H9 (cell line): ENCODE measurements at regions not wholly inside any gene's neighbourhood (a gene's known extent, or its start where the extent isn't known, plus 50 kb on each side); places are given as distances from the start of the nearest gene placed in this dataset.
"Not testable (repeated sequence)": the region's sequence is repeated elsewhere in the genome, so short reads cannot be mapped to it uniquely, and the experiment has no call there.

Source experiments
- DNase-seq: peaks from one replicate; pipeline ENCODE4 v3.0.0-alpha.2; 2017
- H2AFZ ChIP-seq: one replicate; pipeline ENCODE4 v1.6.1; 2013; ENCODE audit warnings: mild to moderate bottlenecking, low read length, control low read depth, moderate library complexity
- H2AK5ac ChIP-seq: 2 replicates; pipeline ENCODE4 v1.6.1; 2013; ENCODE audit warnings: low read length, control low read depth, mixed read lengths; ENCODE audit not compliant: insufficient read length
- H2BK120ac ChIP-seq: one replicate; pipeline ENCODE4 v1.6.1; 2013; ENCODE audit warnings: low read depth, mild to moderate bottlenecking, low read length, control low read depth, inconsistent platforms; ENCODE audit not compliant: poor library complexity, severe bottlenecking
- H2BK12ac ChIP-seq: 2 replicates; pipeline ENCODE4 v1.6.1; 2013; ENCODE audit warnings: low read length, control low read depth, mixed read lengths, low read depth; ENCODE audit not compliant: insufficient read length
- H2BK15ac ChIP-seq: 2 replicates; pipeline ENCODE4 v1.6.1; 2013; ENCODE audit warnings: low read depth, low read length, control low read depth
- H2BK20ac ChIP-seq: one replicate; pipeline ENCODE4 v1.6.1; 2013; ENCODE audit warnings: low read depth, mild to moderate bottlenecking, low read length, control low read depth, inconsistent platforms; ENCODE audit not compliant: poor library complexity, severe bottlenecking
- H2BK5ac ChIP-seq: 2 replicates; pipeline ENCODE4 v1.6.1; 2013; ENCODE audit warnings: low read length, control low read depth, mixed read lengths; ENCODE audit not compliant: insufficient read length
- H3K14ac ChIP-seq: 2 replicates; pipeline ENCODE4 v1.6.1; 2013; ENCODE audit warnings: low read length, control low read depth; ENCODE audit not compliant: insufficient read depth
- H3K18ac ChIP-seq: 2 replicates; pipeline ENCODE4 v1.6.1; 2013; ENCODE audit warnings: low read depth, mild to moderate bottlenecking, mixed read lengths, low read length, control low read depth; ENCODE audit not compliant: insufficient read length
- H3K23ac ChIP-seq: 2 replicates; pipeline ENCODE4 v1.6.1; 2013; ENCODE audit warnings: low read length, control low read depth, mixed read lengths, low read depth; ENCODE audit not compliant: insufficient read length
- H3K23me2 ChIP-seq: 2 replicates; pipeline ENCODE4 v1.6.1; 2013; ENCODE audit warnings: low read depth, mild to moderate bottlenecking, mixed read lengths, low read length, control low read depth; ENCODE audit not compliant: insufficient read length, poor library complexity, severe bottlenecking
- H3K27ac ChIP-seq: 2 replicates; pipeline ENCODE4 v1.5.1; 2013; ENCODE audit warnings: low read length, control low read depth, mixed read lengths, low read depth; ENCODE audit not compliant: insufficient read length
- H3K27me3 ChIP-seq: 2 replicates; pipeline ENCODE4 v1.6.1; 2013; ENCODE audit warnings: low read length, control low read depth, inconsistent platforms; ENCODE audit not compliant: insufficient read depth
- H3K4ac ChIP-seq: 2 replicates; pipeline ENCODE4 v1.6.1; 2013; ENCODE audit warnings: low read depth, mild to moderate bottlenecking, control low read depth, inconsistent platforms, low read length, moderate library complexity
- H3K4me1 ChIP-seq: 2 replicates; pipeline ENCODE4 v1.6.1; 2013; ENCODE audit warnings: low read length, control low read depth, inconsistent platforms; ENCODE audit not compliant: insufficient read depth
- H3K4me2 ChIP-seq: 2 replicates; pipeline ENCODE4 v1.6.1; 2013; ENCODE audit warnings: low read length, control low read depth, mixed read lengths; ENCODE audit not compliant: insufficient read length, insufficient read depth
- H3K56ac ChIP-seq: 2 replicates; pipeline ENCODE4 v1.6.1; 2013; ENCODE audit warnings: low read depth, mild to moderate bottlenecking, mixed read lengths, low read length, control low read depth; ENCODE audit not compliant: insufficient read length
- H3K79me1 ChIP-seq: 2 replicates; pipeline ENCODE4 v1.6.1; 2013; ENCODE audit warnings: low read depth, mild to moderate bottlenecking, moderate library complexity, low read length, control low read depth, inconsistent platforms; ENCODE audit not compliant: insufficient read depth, poor library complexity, severe bottlenecking
- H3K79me2 ChIP-seq: 2 replicates; pipeline ENCODE4 v1.6.1; 2013; ENCODE audit warnings: low read length, control low read depth, inconsistent platforms; ENCODE audit not compliant: insufficient read depth
- H3K9ac ChIP-seq: 2 replicates; pipeline ENCODE4 v1.6.1; 2013; ENCODE audit warnings: low read length, control low read depth, mixed read lengths; ENCODE audit not compliant: insufficient read length; ENCODE audit errors: extremely low read depth
- H3K9me3 ChIP-seq: one replicate; pipeline ENCODE4 v1.6.1; 2013; ENCODE audit warnings: low read depth, low read length, inconsistent platforms; ENCODE audit not compliant: control insufficient read depth
- H3T11ph ChIP-seq: one replicate; pipeline ENCODE4 v1.6.1; 2013; ENCODE audit warnings: mild to moderate bottlenecking, low read length, control low read depth, inconsistent platforms
- H4K20me1 ChIP-seq: one replicate; pipeline ENCODE4 v1.6.1; 2013; ENCODE audit not compliant: control insufficient read depth, insufficient read length, insufficient read depth
- H4K5ac ChIP-seq: 2 replicates; pipeline ENCODE4 v1.6.1; 2013; ENCODE audit warnings: low read depth, mild to moderate bottlenecking, mixed read lengths, low read length, control low read depth; ENCODE audit not compliant: insufficient read length
- H4K8ac ChIP-seq: replicated peaks from 2 replicates; pipeline ENCODE4 v1.6.1; 2013; ENCODE audit warnings: low read length, control low read depth, mixed read lengths, low read depth; ENCODE audit not compliant: insufficient read length
- H4K91ac ChIP-seq: 2 replicates; pipeline ENCODE4 v1.6.1; 2013; ENCODE audit warnings: low read depth, mild to moderate bottlenecking, moderate library complexity, mixed read lengths, low read length, control low read depth; ENCODE audit not compliant: insufficient read length
- H3K27ac Mint-ChIP-seq, 3 experiments: 2 replicates in 2 of 3; 3 replicates in 1 of 3; pipeline ENCODE4 v1.8.0; 2020 to 2021; ENCODE audit warnings: mixed read lengths in 3 of 3, mild to moderate bottlenecking in 1 of 3, moderate library complexity in 1 of 3
- H3K27me3 Mint-ChIP-seq: 2 replicates; pipeline ENCODE4 v1.8.0; 2021; ENCODE audit warnings: low read depth, mild to moderate bottlenecking, moderate library complexity, mixed read lengths
- H3K36me3 Mint-ChIP-seq, 3 experiments: 2 replicates in 2 of 3; 3 replicates in 1 of 3; pipeline ENCODE4 v1.8.0; 2020 to 2021; ENCODE audit warnings: low read depth in 3 of 3, mixed read lengths in 3 of 3; ENCODE audit not compliant: insufficient read depth in 1 of 3
- H3K4me1 Mint-ChIP-seq, 2 experiments: 2 replicates each; pipeline ENCODE4 v1.8.0; 2020; ENCODE audit warnings: mixed read lengths in 2 of 2
- H3K4me3 Mint-ChIP-seq, 2 experiments: 2 replicates in 1 of 2; 3 replicates in 1 of 2; pipeline ENCODE4 v1.8.0; 2020 to 2021; ENCODE audit warnings: mild to moderate bottlenecking in 2 of 2, mixed read lengths in 2 of 2, moderate library complexity in 1 of 2
- H3K9me3 Mint-ChIP-seq, 2 experiments: 2 replicates in 1 of 2; 3 replicates in 1 of 2; pipeline ENCODE4 v1.8.0; 2020; ENCODE audit warnings: mild to moderate bottlenecking in 2 of 2, mixed read lengths in 2 of 2, moderate library complexity in 1 of 2
- WGBS: extraction: QIAGEN DNeasy Blood & Tissue Kit; methylation state at CpG from one replicate; pipeline ENCODE4 v1.1.7; 2013; ENCODE audit warnings: missing lambda C conversion rate, low lambda C conversion rate, mixed read lengths; ENCODE audit not compliant: insufficient read length; ENCODE audit errors: extremely low coverage; 5-methylcytosine and 5-hydroxymethylcytosine counted together
- TF ChIP-seq, protein P1 (sequence below): fragments of 200-600 bp; sonication (generic); conservative IDR thresholded peaks from 3 replicates; pipeline ENCODE4 v1.8.0; 2021; ENCODE audit warnings: antibody characterized with exemption, mild to moderate bottlenecking

GRCh38 chr3:193033226-193033780 is 115.6 kb upstream of the MB21D2 start:
- Histone ChIP-seq H2BK5ac (no peak overlapping the region), H3K9me3 (no peaks in the 10 kb centered on the region), H3K56ac (no peak overlapping the region), H3K79me1 (no peaks in the 10 kb centered on the region), H4K8ac (no peak overlapping the region), H3K4me1 (no peaks in the 10 kb centered on the region), H3K27ac (no peak overlapping the region), H3K14ac (no peak overlapping the region), H3K23me2 (no peaks in the 10 kb centered on the region), H2AFZ (no peak overlapping the region), H2BK20ac (no peak overlapping the region), H3K4ac (no peak overlapping the region), H3K23ac (no peak overlapping the region), H3T11ph (no peak overlapping the region), H3K4me2 (no peak overlapping the region), H2BK12ac (no peak overlapping the region), H2BK120ac (no peak overlapping the region), H4K91ac (no peak overlapping the region), H4K5ac (no peak overlapping the region), H3K27me3 (no peaks in the 10 kb centered on the region), H3K79me2 (no peaks in the 10 kb centered on the region), H2BK15ac (no peak overlapping the region), H3K18ac (no peak overlapping the region), H2AK5ac (no peak overlapping the region), H4K20me1 (no peaks in the 10 kb centered on the region), H3K9ac (no peak overlapping the region)
- Mint-ChIP-seq H3K36me3 (no peaks in the 10 kb centered on the region), H3K4me3 (no peak overlapping the region), H3K27me3 (no peaks in the 10 kb centered on the region), H3K27ac (no peak overlapping the region), H3K9me3 (peaks cover 0 to 3% of the 10 kb centered on the region in 2 experiments; a peak in 2 of 5 replicates), H3K4me1 (peaks cover 0 to 7% of the 10 kb centered on the region in 2 experiments; a peak in 2 of 4 replicates)
- no peak for DNase-seq
- no CpG with 5 or more reads among the region's 7 CpGs for whole genome bisulfite sequencing
- TF ChIP-seq, protein P1, sequence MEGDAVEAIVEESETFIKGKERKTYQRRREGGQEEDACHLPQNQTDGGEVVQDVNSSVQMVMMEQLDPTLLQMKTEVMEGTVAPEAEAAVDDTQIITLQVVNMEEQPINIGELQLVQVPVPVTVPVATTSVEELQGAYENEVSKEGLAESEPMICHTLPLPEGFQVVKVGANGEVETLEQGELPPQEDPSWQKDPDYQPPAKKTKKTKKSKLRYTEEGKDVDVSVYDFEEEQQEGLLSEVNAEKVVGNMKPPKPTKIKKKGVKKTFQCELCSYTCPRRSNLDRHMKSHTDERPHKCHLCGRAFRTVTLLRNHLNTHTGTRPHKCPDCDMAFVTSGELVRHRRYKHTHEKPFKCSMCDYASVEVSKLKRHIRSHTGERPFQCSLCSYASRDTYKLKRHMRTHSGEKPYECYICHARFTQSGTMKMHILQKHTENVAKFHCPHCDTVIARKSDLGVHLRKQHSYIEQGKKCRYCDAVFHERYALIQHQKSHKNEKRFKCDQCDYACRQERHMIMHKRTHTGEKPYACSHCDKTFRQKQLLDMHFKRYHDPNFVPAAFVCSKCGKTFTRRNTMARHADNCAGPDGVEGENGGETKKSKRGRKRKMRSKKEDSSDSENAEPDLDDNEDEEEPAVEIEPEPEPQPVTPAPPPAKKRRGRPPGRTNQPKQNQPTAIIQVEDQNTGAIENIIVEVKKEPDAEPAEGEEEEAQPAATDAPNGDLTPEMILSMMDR, result no peak

DNA sequence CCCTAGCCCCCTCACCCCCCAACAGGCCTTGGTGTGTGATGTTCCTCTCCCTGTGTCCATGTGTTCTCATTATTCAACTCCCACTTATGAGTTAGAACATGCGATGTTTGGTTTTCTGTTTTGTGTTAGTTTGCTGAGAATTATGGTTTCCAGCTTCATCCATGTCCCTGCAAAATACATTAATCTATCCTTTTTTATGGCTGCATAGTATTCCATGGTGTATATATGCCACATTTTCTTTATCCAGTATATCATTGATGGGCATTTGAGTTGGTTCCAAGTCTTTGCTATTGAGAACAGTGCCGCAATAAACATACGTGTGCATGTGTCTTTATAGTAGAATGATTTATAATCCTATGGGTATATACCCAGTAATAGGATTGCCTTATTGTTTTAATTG is 120.2 kb upstream of the MB21D2 start:
- H3K14ac ChIP-seq, H2AK5ac ChIP-seq, H3T11ph ChIP-seq, H2BK20ac ChIP-seq, H3K4me2 ChIP-seq, H3K27me3 Mint-ChIP-seq, H3K9me3 ChIP-seq, H2AFZ ChIP-seq, H3K4me1 Mint-ChIP-seq, DNase-seq, H3K79me1 ChIP-seq, H2BK120ac ChIP-seq, H3K4me3 Mint-ChIP-seq, H3K4me1 ChIP-seq, H2BK12ac ChIP-seq, H3K27ac ChIP-seq, H4K5ac ChIP-seq, H3K9ac ChIP-seq, H2BK5ac ChIP-seq, H4K8ac ChIP-seq, H3K27ac Mint-ChIP-seq, H3K23me2 ChIP-seq, H4K91ac ChIP-seq, H3K23ac ChIP-seq, H3K27me3 ChIP-seq, H4K20me1 ChIP-seq, H3K18ac ChIP-seq, H3K9me3 Mint-ChIP-seq, H2BK15ac ChIP-seq, H3K36me3 Mint-ChIP-seq, H3K56ac ChIP-seq, H3K4ac ChIP-seq, H3K79me2 ChIP-seq: not testable (repeated sequence)
- no CpG with 5 or more reads among the region's 3 CpGs for WGBS
